Activated T-cell treated with anti-CD3 and anti-CD28 coated beads for 24 hours (primary cell): ENCODE measurements at regions not wholly inside any gene's neighbourhood (a gene's known extent, or its start where the extent isn't known, plus 50 kb on each side); places are given as distances from the start of the nearest gene placed in this dataset.
"Not testable (repeated sequence)": the region's sequence is repeated elsewhere in the genome, so short reads cannot be mapped to it uniquely, and the experiment has no call there.

Experiments used
- DNase-seq: peaks from one replicate; pipeline ENCODE4 v3.0.0-alpha.2; 2020; ENCODE audit warnings: low read depth

DNA sequence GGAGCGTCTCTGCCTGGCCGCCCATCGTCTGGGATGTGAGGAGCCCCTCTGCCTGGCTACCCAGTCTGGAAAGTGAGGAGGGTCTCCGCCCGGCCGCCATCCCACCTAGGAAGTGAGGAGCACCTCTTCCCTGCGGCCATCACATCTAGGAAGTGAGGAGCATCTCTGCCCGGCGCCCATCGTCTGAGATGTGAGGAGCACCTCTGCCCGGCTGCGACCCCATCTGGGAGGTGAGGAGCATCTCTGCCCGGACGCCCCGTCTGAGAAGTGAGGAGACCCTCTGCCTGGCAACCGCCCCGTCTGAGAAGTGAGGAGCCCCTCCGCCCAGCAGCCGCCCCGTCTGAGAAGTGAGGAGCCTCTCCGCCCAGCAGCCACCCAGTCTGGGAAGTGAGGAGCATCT, 84.5 kb downstream of the IDS start:
- not testable (repeated sequence) for DNase-seq

DNA sequence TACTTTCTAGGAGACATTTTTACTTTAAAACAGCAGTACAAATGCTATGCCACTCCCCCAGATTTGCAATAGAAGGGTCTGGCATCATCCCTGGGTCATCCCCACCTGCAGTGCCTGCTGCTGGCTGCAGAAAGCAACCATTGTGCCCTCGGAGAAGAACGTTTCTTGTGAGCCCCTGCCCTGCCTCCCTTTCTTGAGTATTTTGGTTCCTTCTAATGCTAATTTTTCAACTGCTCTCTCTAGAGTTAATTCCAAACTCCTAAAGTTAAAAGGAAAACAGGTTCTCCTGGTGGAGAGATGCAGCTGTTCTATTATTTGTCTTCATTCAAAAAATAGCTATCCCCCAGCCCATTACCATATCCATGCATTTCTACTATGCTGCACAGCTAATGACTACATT, 107.1 kb downstream of the IDS start:
- no peak for DNase-seq

DNA sequence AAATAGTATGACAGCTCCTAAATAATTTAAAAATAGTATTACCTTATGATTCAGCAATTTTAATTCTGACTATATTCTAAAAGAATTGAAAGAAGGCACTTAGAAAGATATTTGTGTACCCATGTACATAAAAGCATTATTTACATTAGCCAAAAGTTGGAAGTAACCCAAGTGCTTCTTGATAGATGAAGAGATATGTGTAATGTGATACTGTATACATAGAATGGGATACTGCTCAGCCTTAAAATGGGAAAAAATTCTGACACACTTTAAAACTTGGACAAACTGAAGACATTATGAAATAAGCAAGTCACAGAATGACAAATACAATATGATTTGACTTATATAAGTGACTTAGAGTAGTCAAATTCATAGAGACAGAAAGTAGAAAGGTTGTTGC, 112.2 kb downstream of the IDS start:
- no peak for DNase-seq

DNA sequence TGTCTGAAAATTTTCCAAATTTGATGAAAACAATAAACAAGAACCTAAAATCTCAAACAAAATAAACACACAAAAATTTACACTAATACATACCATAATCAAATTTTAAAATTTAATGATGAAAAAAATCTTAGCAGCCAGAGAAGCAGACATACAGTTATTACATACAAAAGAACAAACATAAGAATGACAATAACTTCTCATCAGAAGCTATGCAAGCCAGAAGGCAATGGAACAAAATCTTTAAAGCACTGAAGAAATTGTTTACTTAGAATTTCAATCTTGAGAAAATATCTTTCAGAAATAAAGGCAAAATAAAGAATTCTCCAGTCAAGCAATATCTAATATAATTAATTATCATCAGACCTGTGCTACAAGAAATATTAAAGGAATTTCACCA, 121.3 kb downstream of the IDS start:
- DNase-seq = no peak

DNA sequence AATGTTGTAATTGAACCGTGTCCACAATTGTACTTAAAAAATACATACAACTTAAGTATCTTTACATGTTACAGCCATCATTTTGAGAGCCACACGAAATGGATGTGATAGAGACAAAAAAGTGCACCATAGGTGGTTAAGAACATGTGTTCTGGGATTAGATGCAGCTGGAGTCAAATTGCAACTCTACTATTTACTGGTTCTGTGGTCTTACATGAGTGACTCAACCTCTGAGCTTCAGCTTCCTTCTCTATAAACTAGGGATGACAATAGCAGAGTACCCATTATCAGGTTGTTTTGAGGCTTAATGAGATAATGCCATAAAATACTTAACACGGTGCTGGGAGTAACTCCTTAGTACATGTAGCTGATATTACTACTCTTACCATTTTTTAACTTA, 130.4 kb downstream of the IDS start:
- no peak for DNase-seq

DNA sequence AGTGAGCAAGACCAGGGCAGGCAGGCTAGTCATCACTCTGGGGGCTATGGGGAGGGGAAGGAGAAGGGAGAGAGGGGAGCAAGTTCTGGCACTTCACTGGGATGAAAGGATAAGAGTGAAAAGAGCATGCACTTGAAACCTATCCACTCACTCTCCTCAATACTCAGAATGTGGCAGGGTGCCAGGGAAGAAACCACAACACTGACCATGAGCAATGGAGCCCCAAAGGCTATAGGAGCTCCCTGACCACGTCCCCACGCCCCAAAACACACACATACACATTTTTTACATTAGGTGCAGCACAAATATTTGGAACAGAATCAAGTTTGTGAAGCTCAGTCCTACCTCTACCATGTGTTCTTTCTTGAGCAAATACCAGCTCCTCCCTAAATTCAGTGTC, 132.2 kb downstream of the IDS start:
- DNase-seq = no peak

DNA sequence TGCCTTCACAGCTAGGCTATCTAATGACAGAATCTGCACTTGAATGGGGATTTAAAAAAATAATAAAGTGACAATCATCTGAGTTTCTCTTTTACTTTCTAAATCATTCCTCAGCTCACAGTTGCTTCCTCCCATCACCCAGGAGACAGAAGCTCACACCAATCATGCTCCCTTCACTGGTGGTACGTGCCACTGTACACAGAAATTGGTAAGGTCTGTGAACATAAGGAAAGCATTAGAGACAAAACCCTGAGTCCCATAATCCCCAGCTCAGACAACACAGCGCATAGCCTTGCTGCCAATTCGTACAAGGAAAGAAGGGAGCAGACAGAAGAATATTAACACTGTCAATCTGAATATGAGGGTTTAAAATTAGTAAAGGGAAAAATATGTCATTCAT, 133.1 kb downstream of the IDS start:
- DNase-seq = no peak

DNA sequence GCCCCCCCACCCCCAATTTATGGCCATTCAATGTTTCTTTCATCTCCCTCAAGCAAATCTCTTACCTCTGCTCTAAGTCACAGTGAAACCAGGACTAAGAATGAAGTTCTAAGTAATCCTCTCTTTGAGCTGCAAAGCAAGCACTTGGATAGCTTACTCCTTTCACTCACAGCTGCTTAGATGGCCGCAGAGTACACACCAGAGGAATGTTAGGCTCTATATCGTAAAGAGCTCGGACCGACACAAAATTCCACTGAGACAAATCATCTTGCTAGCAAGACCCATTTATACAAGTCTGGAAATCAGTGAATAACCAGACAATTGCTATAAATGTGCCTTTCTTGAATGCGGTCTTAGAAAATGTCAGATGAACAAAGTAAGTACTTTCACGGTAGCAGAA, 135.0 kb downstream of the IDS start:
- no peak for DNase-seq

DNA sequence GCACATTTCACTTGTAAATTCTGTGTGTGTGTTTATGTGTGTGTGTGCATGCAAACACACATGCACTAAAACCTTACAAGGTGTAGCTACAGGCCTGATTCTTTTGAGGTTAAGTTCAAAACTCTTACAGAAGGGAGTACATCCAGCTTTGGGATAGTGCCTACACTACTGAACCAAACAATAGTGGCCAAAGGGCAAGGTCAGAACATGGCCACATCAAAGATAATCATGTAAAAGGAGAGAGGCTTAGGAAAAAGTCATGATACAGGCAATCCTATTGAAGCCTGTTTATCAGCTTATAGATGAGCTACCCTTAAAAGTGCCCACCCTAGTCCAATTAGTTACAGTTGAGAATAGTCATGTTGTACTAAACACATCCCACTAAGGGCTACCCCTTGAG, 139.6 kb downstream of the IDS start:
- no peak for DNase-seq

DNA sequence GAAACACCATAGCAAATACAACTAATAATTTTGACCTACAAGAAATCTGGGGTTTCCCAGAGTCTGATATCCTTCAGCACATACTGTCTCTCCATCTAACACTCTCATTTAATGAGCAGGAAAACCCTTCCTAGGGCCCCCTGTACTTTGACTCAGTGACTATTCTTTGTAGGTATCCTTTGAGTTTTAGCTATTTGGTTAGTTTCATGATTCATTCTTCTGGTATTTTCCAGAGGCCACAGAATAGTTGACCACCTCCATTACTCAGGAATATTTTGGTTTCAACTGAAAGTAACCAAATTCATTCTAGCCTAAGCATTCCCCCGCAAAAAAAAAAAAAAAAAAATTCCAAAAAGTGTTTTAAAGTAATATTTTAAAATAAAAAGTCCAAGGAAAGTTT, 140.0 kb downstream of the IDS start:
- no peak for DNase-seq

DNA sequence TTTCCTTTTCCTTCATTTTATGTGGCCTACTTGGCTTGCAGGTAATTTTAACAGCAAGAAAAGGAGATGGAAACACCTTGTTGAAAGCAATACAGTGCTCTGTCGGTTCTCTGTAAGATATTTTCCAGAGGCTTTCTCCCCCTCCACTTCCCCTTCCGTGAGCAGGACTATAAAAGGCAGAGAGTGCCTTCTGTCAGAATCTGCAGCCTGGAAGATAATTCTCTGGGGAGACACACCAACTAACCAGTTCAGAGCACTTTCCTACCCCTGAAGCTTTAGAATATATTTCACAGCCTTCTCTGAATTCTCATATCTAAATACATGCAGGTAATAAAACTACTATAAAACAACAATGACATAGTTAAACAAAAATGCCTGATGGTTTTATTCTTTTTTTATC, 141.1 kb downstream of the IDS start:
- no peak for DNase-seq

DNA sequence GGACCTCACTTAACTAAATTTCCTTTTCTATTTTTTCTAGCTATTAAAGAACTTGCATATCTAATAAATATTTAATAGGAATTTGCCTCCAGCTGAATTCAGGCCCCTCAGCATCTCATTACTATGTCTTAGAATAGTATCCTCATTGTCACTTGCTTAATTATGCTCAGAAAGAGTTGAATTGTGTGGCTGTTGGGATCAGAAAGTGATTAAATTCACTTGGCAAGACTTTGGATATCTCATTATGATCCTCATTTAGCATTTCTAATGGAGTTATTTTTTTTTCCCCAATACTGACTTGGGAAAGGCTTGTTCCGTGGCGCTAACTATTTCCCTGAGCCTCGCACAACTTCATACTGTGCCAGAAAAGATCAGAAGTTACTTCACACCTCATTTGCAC, 158.8 kb downstream of the IDS start:
- DNase-seq = no peak

DNA sequence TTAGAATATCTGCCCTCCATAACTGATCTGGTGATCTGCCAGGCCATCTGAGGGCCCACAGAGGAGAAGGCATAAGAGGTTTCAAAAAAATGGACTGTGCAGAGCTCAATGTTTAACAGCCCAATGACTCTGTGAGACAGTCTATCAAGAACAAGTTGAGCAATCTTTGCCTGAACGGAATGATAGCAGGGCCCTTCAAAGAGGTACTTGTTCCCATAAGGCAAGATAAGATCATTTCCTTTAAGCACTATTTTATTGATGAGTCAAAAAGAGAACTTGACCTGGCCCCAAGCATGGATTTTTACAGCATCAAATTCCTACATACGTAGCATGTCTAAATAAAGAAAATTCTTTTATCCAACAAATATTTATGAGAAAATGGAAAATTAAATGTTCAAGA, 182.8 kb downstream of the IDS start:
- no peak for DNase-seq

DNA sequence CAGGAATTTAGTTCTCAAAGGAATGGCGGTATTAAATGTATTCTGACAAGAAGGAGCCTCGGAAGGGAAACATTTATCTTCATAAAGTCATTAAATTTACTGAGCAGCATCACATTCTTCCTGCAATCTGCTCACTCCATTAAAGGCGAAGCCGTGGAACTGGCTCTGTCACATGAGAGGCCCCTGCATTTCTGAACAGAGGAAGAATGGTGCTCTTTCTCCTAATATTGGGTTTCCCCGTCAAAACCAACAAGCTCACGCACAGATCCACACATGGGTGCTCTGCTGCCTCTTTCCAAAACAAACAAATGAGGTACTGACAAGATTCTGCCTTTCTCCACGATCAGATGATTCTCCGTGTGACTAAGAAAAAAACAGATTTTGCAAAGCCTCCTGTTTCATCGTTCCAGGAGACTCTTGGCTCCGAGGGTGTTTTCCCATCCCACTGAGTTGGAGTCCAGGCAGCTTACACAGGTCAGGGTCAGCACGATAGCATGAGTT, 191.2 kb downstream of the IDS start:
- no peak for DNase-seq

DNA sequence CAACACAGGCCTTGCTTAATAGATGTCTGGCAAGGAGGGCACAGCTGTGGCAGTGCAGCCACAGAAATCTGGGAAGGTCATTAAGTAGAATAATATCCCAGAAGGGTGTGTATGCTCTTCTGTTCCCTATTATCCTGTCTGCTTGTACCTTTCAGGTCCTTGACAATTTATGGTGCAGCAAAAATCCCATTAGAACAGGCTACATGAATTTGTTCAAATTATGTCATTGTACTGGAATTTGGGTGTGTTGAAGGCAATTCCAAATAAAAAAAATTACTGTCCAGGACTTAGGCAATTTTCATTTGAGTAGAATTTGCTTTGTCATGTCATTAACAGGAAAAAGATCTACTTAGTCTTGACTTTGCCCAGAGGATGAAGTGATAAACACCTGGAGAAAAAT, 192.1 kb downstream of the IDS start:
- DNase-seq = no peak

DNA sequence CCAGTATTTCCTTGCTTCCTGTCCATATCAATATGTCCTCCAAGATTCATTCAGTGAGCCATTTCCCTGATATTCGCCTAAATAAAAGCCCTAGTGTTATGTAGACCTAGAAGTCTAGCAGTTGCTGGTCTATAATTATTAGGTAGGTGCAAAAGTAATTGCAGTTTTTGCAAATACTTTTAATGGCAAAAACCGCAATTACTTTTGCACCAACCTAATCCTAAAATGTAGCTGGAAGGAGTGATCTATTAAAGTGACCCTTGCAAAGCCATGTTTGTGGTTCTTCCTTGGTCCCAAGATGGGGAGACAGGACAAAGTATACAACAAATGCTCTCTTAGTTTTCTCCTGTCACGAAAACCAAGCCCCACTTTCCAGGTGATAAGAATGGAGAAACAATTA, 193.0 kb downstream of the IDS start:
- no peak for DNase-seq

DNA sequence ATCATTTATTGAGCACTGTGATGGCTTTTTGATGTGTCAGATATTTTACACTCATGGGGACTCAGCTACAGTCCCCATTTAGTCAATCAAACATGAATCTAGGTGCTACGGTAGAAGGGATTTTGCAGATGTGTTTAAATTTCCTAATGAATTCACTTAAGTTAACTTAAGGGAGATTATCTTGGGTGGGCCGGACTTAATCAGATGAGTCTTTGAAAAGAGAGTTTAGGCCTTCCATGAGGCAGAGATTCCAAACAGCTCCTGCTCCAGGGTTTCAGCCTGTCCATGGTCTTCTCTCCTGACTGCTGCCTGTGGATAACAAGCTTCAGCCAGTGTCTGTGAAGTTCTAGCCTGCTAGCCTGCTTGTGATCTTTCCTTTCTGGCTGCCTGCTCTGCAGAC, 202.4 kb downstream of the IDS start:
- DNase-seq = no peak

DNA sequence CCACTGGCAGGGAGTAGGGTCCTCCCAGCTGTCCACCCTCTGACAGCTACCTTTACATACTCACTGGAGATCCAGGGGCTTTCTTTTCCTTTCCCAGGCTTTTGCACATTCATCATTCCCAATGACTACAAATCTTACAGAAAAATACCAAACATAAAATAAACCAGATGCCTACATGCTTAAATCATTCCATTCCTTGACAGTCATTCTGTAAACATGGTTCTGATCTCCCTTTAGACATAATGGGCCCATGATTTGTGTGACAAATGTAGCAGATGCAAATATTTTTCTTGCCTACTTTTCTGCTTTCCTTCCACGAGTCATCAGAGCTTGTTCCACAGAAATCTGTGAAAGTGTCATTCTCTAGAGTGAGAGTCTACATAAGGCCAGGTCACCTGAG, 207.0 kb downstream of the IDS start:
- DNase-seq = no peak

DNA sequence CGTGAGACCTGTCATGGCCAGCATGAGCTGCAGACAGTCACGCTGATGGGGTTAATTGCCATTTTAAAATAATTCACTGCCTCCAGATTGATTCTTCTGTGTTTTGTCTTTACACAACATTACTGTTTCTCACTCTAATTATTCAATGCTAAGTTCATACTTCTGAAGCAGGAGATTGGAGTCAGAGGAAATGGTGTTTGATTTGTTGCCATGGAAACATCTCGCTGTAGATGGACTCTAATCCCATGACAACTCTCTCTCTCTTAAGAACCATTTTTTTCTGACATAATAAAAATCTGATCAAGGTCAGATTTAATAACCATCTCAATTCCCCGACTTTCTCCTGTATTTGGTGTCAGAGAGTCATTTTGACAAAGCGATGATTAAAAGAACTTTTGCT, 209.0 kb downstream of the IDS start:
- no peak for DNase-seq

DNA sequence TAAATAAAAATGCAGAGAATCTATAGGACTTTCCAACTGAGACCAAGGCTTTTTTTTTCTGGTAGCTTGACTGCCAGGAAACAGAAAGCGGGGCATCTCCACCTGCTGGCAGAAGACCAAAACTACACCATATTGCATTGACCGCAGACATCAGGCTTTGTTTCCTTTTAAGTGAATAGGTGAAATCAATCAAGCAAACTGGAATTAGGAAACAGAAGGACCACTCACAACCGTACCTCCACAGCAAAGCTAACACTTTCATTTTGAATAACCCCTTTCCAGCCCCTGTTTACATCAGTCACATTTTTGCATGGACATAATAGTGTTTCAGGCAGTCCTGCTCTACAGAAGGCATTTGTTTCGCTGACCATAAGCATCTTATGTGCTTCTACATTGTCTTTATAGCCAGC, 218.2 kb downstream of the IDS start:
- DNase-seq = peak; percentile 36

DNA sequence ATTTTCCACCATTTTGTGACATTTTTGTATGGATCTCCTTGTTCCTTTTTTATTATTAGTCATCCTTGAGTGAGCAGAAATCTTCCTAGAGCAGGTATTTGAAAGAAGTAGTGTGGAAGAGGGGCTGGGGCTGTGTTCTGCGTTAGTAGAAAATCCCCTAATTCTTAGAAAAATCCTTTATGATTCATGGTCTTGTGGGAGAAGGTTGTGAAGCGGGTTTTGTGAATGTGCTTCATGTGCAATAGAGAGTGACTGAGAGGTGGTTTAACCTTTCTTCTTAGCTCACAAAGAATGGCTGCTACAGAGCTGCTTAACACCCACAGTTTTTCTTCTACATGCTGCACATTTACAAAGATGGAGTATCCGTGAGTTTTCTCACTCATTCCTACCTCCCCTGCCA, 220.5 kb downstream of the IDS start:
- DNase-seq = peak; percentile 0

DNA sequence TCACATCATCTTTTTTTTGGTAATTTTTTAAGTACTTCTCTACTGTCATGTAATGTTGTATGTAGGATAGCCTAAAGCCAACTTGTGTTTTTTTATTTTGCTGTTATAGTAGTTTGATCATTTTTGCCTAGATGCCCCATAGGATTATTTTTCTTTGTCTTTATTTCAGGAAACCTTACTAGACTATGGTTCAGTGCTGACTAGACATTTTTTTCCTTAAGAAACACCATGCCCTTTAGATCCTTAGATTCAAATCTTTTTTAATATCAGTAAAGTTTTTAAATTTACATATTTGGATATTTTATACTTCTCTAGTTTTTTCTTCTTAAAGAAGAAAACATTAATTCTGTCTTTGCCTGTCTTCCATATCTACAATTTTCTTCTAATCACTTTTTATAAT, 221.3 kb downstream of the IDS start:
- no peak for DNase-seq

DNA sequence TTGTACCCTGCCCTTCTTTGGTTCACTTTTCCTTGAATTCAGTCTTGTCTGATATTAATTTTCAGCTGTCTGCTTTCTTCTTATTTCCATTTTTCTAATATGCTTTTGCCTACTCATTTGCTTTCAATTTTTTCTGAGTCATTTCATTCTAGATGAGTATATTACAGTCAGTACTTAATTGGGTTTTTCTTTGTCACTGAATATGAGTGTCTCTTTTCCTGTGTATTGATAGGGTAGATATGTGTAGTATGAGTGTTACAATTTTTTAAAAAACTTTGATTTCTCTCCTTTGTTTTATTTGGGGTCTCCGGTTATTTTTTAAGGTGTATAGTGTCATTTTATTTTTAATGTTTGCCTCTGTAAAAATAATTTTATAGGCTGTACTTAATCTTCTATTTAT, 222.2 kb downstream of the IDS start:
- DNase-seq = no peak

DNA sequence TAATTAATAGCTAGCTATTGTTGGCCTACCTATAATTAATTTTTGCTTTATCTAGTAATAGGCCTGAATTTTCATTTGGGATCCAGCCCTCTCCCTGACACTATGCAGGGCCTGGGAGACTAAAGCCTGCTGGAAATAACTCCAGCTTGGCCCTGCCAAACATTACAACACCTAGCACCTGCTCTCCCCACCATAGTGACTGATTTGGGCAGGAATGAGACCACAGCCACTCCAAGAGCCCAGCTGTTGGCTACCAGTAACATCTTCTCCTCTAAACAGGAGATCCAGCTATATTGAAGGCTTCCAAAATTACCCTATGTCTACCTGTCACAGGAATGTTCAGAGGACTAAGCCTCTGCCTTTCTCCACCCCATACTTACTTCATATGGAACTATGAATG, 225.1 kb downstream of the IDS start:
- DNase-seq = no peak

DNA sequence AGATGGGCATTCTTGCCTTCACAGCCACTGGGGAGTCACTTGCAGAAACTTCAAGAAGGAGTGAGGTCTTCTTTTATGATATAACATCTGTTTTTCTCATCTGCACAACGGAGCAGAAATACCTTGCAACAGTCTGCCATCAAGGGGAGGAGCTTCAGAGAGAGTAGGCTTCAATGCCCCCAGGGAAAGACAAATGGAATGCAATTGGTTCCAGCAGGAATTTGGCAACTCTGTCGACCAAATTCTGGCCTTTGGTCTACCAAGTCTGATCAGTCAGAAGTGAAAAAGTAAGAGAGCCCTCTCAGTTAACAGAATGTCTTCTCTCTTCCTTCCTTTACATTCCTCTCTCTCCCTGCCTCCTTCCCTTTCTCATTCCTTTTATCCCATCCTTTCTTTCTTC, 229.3 kb downstream of the IDS start:
- DNase-seq = no peak
